DMS114 treated with DMSO at 0.1 percent for 48 hours (cell line): ENCODE measurements at regions not wholly inside any gene's neighbourhood (a gene's known extent, or its start where the extent isn't known, plus 50 kb on each side); places are given as distances from the start of the nearest gene placed in this dataset.
"Not testable (repeated sequence)": the region's sequence is repeated elsewhere in the genome, so short reads cannot be mapped to it uniquely, and the experiment has no call there.

Experiments used
- DNase-seq: peaks from one replicate; lab custom pipeline; 2025; ENCODE audit not compliant: unreplicated experiment; lab: John Stamatoyannopoulos, UW

DNA sequence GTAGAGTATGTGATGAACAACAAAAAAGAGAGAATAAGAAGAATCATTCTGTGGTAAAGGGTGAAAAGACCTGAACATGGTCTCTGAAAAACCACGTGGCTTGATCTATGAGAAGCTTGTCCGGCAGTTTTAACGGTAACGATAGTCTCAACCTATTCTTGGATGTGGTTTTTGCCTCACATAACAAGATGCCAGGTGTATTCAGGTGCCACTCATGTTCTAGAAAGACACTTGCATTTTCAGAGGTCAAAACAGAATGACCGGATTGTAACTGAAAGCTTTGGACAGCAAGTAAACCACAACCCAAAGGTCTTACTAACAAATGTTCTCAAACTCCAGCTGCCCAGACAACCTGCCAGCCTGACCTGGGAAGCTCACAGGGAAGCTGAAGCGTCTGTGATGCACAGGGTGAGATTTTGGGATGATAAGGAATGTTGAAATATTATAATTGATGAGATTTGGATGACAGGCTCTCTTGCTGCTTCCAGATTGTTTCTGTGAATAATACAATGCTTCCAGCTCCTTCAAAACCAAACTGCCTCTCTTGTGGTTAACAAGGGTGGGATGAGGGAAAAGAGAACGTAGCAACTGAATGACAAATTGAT lies 137.4 kb upstream of the GRB10 start:
- no peak for DNase-seq

- DNase-seq: no peak
These were observed 132.9 kb upstream of the GRB10 start for GRCh38 chr7:50915621-50916020.

DNA sequence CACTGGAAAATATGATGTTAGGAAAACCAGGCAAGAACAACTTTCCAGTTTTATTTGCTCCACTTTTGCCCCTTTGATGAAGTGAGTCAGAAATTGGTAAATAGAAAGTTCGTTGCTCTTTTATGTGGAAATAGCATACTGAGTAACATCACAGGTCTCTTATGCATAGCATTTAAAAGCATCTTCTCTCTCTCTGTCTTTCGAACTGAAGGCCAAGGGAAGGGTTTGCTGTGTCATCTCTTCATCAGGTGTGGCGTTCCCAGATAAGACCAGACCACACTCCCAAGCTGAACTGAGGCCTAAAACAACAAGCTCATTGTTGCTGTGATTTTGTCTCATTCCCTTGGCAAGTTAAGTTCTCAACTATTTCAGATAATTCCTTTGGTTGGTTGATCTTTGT lies 131.8 kb upstream of the GRB10 start:
- no peak for DNase-seq

DNA sequence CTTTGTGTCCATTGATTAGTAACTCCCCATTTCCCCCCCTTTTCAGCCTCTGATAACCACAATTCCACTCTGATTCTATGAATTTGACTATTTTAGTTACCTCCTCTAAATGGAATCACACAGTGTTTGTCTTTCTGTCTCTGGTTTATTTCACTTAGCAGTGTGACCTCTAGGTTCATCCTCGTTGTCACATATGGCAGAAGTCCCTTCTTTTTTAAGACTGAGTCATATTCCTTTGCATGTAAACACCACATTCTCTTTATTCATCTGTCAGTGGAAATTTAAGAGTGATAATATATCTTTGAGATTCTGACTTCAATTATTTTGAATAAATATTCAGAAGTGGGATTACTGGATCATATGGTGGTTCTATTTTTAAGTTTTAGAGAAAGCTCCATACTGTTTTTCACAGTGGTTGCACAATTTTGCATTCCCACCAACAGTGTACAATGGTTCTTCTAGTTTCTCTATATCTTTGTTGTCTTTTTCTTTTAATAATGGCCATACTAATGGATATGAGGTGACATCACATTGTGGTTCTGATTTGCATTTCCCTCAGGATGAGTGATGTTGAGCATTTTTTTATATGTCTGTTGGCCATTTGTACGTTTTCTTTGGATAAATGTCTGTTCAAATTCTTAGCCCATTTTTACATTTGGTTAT lies 126.1 kb upstream of the GRB10 start:
- no peak for DNase-seq

DNA sequence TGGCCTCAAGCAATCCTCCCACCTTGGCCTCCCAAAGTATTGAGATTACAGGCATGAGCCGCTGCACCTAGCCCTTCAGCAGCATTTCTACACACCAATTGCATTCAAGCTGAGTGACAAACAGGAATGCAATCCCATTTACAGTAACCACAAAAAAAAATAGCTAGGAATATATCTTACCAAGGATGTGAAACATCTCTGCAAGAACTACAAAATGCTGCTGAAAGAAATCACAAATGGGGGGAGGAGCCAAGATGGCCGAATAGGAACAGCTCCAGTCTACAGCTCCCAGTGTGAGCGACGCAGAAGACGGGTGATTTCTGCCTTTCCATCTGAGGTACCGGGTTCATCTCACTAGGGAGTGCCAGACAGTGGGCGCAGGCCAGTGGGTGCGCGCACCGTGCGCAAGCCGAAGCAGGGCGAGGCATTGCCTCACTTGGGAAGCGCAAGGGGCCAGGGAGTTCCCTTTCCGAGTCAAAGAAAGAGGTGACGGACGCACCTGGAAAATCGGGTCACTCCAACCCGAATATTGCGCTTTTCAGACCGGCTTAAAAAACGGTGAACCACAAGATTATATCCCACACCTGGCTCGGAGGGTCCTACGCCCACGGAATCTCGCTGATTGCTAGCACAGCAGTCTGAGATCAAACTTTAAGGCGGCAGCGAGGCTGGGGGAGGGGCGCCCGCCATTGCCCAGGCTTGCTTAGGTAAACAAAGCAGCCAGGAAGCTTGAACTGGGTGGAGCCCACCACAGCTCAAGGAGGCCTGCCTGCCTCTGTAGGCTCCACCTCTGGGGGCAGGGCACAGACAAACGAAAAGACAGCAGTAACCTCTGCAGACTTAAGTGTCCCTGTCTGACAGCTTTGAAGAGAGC lies 116.1 kb upstream of the GRB10 start:
- DNase-seq: peak; percentile 21

GRCh38 chr7:50887061-50887460 lies 104.4 kb upstream of the GRB10 start:
- DNase-seq: not testable (repeated sequence)

- no peak for DNase-seq
These were observed 89.7 kb upstream of the GRB10 start for GRCh38 chr7:50872437-50872836.

DNA sequence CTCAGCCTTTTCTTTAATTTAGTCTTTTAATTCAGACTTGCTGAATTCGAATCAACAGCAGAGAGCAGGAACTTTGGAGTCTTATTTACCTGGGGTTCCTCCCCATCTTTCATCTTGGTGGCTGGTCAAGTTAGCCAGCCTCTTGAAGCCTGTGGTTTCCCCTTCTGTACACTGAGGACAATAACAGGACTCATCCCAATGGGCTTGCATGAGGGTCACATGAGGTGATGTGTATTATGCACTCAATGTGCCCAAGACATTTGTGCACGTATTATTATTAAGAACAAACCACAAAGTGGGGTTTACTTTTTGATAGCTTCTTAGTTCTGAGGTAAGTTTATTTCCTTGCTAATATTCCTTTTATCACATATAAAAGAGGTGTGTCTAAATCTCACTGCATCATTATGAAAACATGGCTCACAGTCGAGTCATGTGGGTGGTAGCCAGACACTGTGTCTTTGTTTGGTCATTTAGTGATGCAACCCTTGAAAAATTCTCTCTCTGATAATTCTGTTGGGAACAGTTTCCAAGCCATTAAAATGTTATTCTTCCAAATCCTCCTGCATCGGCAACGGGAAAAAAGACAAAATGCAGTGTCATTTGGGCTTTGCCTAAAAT lies 86.5 kb upstream of the GRB10 start:
- DNase-seq: no peak

GRCh38 chr7:50868426-50869100 lies 85.9 kb upstream of the GRB10 start:
- DNase-seq: no peak

DNA sequence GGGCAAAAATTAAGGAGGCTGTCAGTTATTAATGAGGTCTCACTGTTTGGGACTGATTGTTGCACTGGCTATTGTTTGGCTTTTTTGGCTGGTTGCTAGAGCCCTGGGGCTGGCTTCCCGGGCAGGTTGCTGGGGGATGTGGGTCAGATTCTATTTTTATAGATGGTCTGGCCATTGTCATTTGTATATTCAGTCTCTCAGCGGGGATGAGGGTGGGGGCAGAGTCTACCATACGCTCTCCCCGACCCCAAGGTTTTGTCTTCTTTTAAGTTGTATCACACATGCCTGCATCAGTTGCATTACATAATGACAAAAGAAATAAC lies 84.3 kb upstream of the GRB10 start:
- no peak for DNase-seq

GRCh38 chr7:50866343-50867033 lies 83.8 kb upstream of the GRB10 start:
- DNase-seq: no peak

- no peak for DNase-seq
These were observed 82.8 kb upstream of the GRB10 start for GRCh38 chr7:50865450-50865849.

DNA sequence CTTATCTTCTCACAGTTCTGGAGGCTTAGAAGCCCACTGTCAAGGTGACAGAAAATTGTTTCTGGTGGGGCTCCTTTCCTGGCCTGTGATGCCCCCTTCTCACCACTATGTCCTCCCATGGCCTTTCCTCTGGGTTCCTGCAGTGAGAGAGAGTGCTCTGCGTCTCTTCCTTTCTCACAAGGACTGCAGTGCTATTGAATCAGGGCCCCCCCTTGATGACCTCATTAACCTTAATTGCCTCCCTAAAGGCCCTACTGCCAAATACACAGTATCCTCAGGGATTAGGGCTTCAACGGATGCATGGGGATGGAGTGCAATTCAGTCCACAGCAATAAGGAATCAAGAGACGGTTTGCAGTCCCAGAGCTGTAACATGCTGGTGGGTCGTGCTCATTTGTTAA lies 82.0 kb upstream of the GRB10 start:
- DNase-seq: no peak

DNA sequence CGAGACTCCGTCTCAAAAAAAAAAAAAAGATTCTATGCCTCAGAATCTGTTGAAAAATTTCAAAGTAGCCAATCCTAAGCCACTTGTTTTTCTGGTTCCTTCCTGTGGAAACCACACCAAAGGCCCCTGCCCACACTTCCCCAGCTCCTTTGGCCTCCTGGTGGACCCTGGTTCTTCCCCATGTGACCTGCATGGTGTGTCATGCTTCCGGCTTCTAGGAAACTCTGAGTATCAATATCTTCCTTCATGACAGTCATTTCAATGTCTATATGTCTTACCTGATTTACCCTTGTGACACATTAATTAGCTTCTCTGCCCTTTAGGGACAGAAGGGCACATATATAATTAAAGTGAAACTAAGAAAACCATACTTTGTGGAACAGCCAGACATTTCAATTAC lies 80.4 kb upstream of the GRB10 start:
- no peak for DNase-seq

GRCh38 chr7:50862302-50862701 lies 79.6 kb upstream of the GRB10 start:
- DNase-seq: no peak

DNA sequence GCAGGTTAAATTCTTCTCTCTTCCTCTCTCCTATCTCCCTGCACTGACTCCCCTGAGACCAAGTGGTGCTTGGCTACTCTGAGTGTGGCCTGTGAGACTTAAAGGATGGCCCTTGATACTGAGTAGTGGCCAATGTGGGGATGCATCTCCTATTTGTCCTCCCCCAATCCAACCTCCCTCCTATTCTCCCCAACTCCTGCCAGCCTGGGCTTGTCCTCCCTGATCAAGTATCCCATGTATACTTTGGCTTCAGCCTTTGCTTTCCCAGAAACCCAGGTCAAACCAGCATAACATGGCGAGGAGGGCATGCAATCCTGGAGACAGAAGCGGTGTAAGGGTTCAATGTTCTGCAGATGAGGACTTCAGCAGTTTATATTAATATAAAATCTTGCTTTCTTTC lies 77.9 kb upstream of the GRB10 start:
- no peak for DNase-seq

GRCh38 chr7:50860174-50860573 lies 77.5 kb upstream of the GRB10 start:
- no peak for DNase-seq

- DNase-seq: no peak
These were observed 76.0 kb upstream of the GRB10 start for GRCh38 chr7:50858528-50859245.

GRCh38 chr7:50857804-50858489 lies 75.3 kb upstream of the GRB10 start:
- DNase-seq: no peak

- DNase-seq: no peak
These were observed 74.1 kb upstream of the GRB10 start for GRCh38 chr7:50856806-50857205.
